H9 (cell line): ENCODE measurements at regions not wholly inside any gene's neighbourhood (a gene's known extent, or its start where the extent isn't known, plus 50 kb on each side); places are given as distances from the start of the nearest gene placed in this dataset.

Source experiments
- DNase-seq: peaks from one replicate; pipeline ENCODE4 v3.0.0-alpha.2; 2017
- H2AFZ ChIP-seq: one replicate; pipeline ENCODE4 v1.6.1; 2013; ENCODE audit warnings: mild to moderate bottlenecking, low read length, control low read depth, moderate library complexity
- H2AK5ac ChIP-seq: 2 replicates; pipeline ENCODE4 v1.6.1; 2013; ENCODE audit warnings: low read length, control low read depth, mixed read lengths; ENCODE audit not compliant: insufficient read length
- H2BK120ac ChIP-seq: one replicate; pipeline ENCODE4 v1.6.1; 2013; ENCODE audit warnings: low read depth, mild to moderate bottlenecking, low read length, control low read depth, inconsistent platforms; ENCODE audit not compliant: poor library complexity, severe bottlenecking
- H2BK12ac ChIP-seq: 2 replicates; pipeline ENCODE4 v1.6.1; 2013; ENCODE audit warnings: low read length, control low read depth, mixed read lengths, low read depth; ENCODE audit not compliant: insufficient read length
- H2BK15ac ChIP-seq: 2 replicates; pipeline ENCODE4 v1.6.1; 2013; ENCODE audit warnings: low read depth, low read length, control low read depth
- H2BK20ac ChIP-seq: one replicate; pipeline ENCODE4 v1.6.1; 2013; ENCODE audit warnings: low read depth, mild to moderate bottlenecking, low read length, control low read depth, inconsistent platforms; ENCODE audit not compliant: poor library complexity, severe bottlenecking
- H2BK5ac ChIP-seq: 2 replicates; pipeline ENCODE4 v1.6.1; 2013; ENCODE audit warnings: low read length, control low read depth, mixed read lengths; ENCODE audit not compliant: insufficient read length
- H3K14ac ChIP-seq: 2 replicates; pipeline ENCODE4 v1.6.1; 2013; ENCODE audit warnings: low read length, control low read depth; ENCODE audit not compliant: insufficient read depth
- H3K18ac ChIP-seq: 2 replicates; pipeline ENCODE4 v1.6.1; 2013; ENCODE audit warnings: low read depth, mild to moderate bottlenecking, mixed read lengths, low read length, control low read depth; ENCODE audit not compliant: insufficient read length
- H3K23ac ChIP-seq: 2 replicates; pipeline ENCODE4 v1.6.1; 2013; ENCODE audit warnings: low read length, control low read depth, mixed read lengths, low read depth; ENCODE audit not compliant: insufficient read length
- H3K23me2 ChIP-seq: 2 replicates; pipeline ENCODE4 v1.6.1; 2013; ENCODE audit warnings: low read depth, mild to moderate bottlenecking, mixed read lengths, low read length, control low read depth; ENCODE audit not compliant: insufficient read length, poor library complexity, severe bottlenecking
- H3K27ac ChIP-seq: 2 replicates; pipeline ENCODE4 v1.5.1; 2013; ENCODE audit warnings: low read length, control low read depth, mixed read lengths, low read depth; ENCODE audit not compliant: insufficient read length
- H3K27me3 ChIP-seq: 2 replicates; pipeline ENCODE4 v1.6.1; 2013; ENCODE audit warnings: low read length, control low read depth, inconsistent platforms; ENCODE audit not compliant: insufficient read depth
- H3K4ac ChIP-seq: 2 replicates; pipeline ENCODE4 v1.6.1; 2013; ENCODE audit warnings: low read depth, mild to moderate bottlenecking, control low read depth, inconsistent platforms, low read length, moderate library complexity
- H3K4me1 ChIP-seq: 2 replicates; pipeline ENCODE4 v1.6.1; 2013; ENCODE audit warnings: low read length, control low read depth, inconsistent platforms; ENCODE audit not compliant: insufficient read depth
- H3K4me2 ChIP-seq: 2 replicates; pipeline ENCODE4 v1.6.1; 2013; ENCODE audit warnings: low read length, control low read depth, mixed read lengths; ENCODE audit not compliant: insufficient read length, insufficient read depth
- H3K56ac ChIP-seq: 2 replicates; pipeline ENCODE4 v1.6.1; 2013; ENCODE audit warnings: low read depth, mild to moderate bottlenecking, mixed read lengths, low read length, control low read depth; ENCODE audit not compliant: insufficient read length
- H3K79me1 ChIP-seq: 2 replicates; pipeline ENCODE4 v1.6.1; 2013; ENCODE audit warnings: low read depth, mild to moderate bottlenecking, moderate library complexity, low read length, control low read depth, inconsistent platforms; ENCODE audit not compliant: insufficient read depth, poor library complexity, severe bottlenecking
- H3K79me2 ChIP-seq: 2 replicates; pipeline ENCODE4 v1.6.1; 2013; ENCODE audit warnings: low read length, control low read depth, inconsistent platforms; ENCODE audit not compliant: insufficient read depth
- H3K9ac ChIP-seq: 2 replicates; pipeline ENCODE4 v1.6.1; 2013; ENCODE audit warnings: low read length, control low read depth, mixed read lengths; ENCODE audit not compliant: insufficient read length; ENCODE audit errors: extremely low read depth
- H3K9me3 ChIP-seq: one replicate; pipeline ENCODE4 v1.6.1; 2013; ENCODE audit warnings: low read depth, low read length, inconsistent platforms; ENCODE audit not compliant: control insufficient read depth
- H3T11ph ChIP-seq: one replicate; pipeline ENCODE4 v1.6.1; 2013; ENCODE audit warnings: mild to moderate bottlenecking, low read length, control low read depth, inconsistent platforms
- H4K20me1 ChIP-seq: one replicate; pipeline ENCODE4 v1.6.1; 2013; ENCODE audit not compliant: control insufficient read depth, insufficient read length, insufficient read depth
- H4K5ac ChIP-seq: 2 replicates; pipeline ENCODE4 v1.6.1; 2013; ENCODE audit warnings: low read depth, mild to moderate bottlenecking, mixed read lengths, low read length, control low read depth; ENCODE audit not compliant: insufficient read length
- H4K8ac ChIP-seq: replicated peaks from 2 replicates; pipeline ENCODE4 v1.6.1; 2013; ENCODE audit warnings: low read length, control low read depth, mixed read lengths, low read depth; ENCODE audit not compliant: insufficient read length
- H4K91ac ChIP-seq: 2 replicates; pipeline ENCODE4 v1.6.1; 2013; ENCODE audit warnings: low read depth, mild to moderate bottlenecking, moderate library complexity, mixed read lengths, low read length, control low read depth; ENCODE audit not compliant: insufficient read length
- H3K27ac Mint-ChIP-seq, 3 experiments: 2 replicates in 2 of 3; 3 replicates in 1 of 3; pipeline ENCODE4 v1.8.0; 2020 to 2021; ENCODE audit warnings: mixed read lengths in 3 of 3, mild to moderate bottlenecking in 1 of 3, moderate library complexity in 1 of 3
- H3K27me3 Mint-ChIP-seq: 2 replicates; pipeline ENCODE4 v1.8.0; 2021; ENCODE audit warnings: low read depth, mild to moderate bottlenecking, moderate library complexity, mixed read lengths
- H3K36me3 Mint-ChIP-seq, 3 experiments: 2 replicates in 2 of 3; 3 replicates in 1 of 3; pipeline ENCODE4 v1.8.0; 2020 to 2021; ENCODE audit warnings: low read depth in 3 of 3, mixed read lengths in 3 of 3; ENCODE audit not compliant: insufficient read depth in 1 of 3
- H3K4me1 Mint-ChIP-seq, 2 experiments: 2 replicates each; pipeline ENCODE4 v1.8.0; 2020; ENCODE audit warnings: mixed read lengths in 2 of 2
- H3K4me3 Mint-ChIP-seq, 2 experiments: 2 replicates in 1 of 2; 3 replicates in 1 of 2; pipeline ENCODE4 v1.8.0; 2020 to 2021; ENCODE audit warnings: mild to moderate bottlenecking in 2 of 2, mixed read lengths in 2 of 2, moderate library complexity in 1 of 2
- H3K9me3 Mint-ChIP-seq, 2 experiments: 2 replicates in 1 of 2; 3 replicates in 1 of 2; pipeline ENCODE4 v1.8.0; 2020; ENCODE audit warnings: mild to moderate bottlenecking in 2 of 2, mixed read lengths in 2 of 2, moderate library complexity in 1 of 2
- TF ChIP-seq, protein P1 (sequence below): fragments of 200-600 bp; sonication (generic); conservative IDR thresholded peaks from 3 replicates; pipeline ENCODE4 v1.8.0; 2021; ENCODE audit warnings: antibody characterized with exemption, mild to moderate bottlenecking

DNA sequence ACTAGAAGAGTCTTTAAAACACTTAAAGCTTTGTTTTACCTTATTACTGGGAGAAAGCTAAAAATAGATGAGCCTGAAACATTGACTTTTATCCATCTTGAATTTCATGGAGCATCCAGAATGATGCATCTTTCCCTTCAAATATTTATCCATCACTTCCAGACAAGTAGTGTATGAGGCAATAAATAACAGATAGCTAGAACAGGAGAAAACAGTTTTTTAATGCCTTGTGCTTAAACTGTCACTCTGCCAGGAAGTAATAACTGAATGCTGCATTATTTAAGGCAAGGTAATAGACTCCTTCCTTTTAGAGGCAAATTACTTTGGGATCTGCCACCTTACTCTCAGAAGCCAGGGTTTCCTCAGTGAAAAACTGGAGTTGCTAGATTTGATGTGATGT is 225.8 kb upstream of the NAALADL2 start:
- Histone ChIP-seq H3T11ph (no peak overlapping the region), H3K79me1 (no peaks in the 10 kb centered on the region), H3K4me2 (no peak overlapping the region), H2BK5ac (no peak overlapping the region), H3K18ac (no peak overlapping the region), H3K23ac (no peak overlapping the region), H4K91ac (no peak overlapping the region), H2BK15ac (no peak overlapping the region), H3K4me1 (no peaks in the 10 kb centered on the region), H3K9ac (no peak overlapping the region), H3K14ac (no peak overlapping the region), H2BK120ac (no peak overlapping the region), H2BK12ac (no peak overlapping the region), H3K23me2 (no peaks in the 10 kb centered on the region), H3K4ac (no peak overlapping the region), H4K8ac (no peak overlapping the region), H2AK5ac (no peak overlapping the region), H2BK20ac (no peak overlapping the region), H2AFZ (no peak overlapping the region), H4K20me1 (no peaks in the 10 kb centered on the region), H3K79me2 (no peaks in the 10 kb centered on the region), H3K9me3 (no peaks in the 10 kb centered on the region), H4K5ac (no peak overlapping the region), H3K56ac (no peak overlapping the region), H3K27ac (no peak overlapping the region), H3K27me3 (no peaks in the 10 kb centered on the region)
- Mint-ChIP-seq H3K4me1 (no peaks in the 10 kb centered on the region), H3K36me3 (no peaks in the 10 kb centered on the region), H3K27me3 (no peaks in the 10 kb centered on the region), H3K27ac (no peak overlapping the region), H3K9me3 (no peaks in the 10 kb centered on the region), H3K4me3 (no peak overlapping the region)
- TF ChIP-seq, protein P1, sequence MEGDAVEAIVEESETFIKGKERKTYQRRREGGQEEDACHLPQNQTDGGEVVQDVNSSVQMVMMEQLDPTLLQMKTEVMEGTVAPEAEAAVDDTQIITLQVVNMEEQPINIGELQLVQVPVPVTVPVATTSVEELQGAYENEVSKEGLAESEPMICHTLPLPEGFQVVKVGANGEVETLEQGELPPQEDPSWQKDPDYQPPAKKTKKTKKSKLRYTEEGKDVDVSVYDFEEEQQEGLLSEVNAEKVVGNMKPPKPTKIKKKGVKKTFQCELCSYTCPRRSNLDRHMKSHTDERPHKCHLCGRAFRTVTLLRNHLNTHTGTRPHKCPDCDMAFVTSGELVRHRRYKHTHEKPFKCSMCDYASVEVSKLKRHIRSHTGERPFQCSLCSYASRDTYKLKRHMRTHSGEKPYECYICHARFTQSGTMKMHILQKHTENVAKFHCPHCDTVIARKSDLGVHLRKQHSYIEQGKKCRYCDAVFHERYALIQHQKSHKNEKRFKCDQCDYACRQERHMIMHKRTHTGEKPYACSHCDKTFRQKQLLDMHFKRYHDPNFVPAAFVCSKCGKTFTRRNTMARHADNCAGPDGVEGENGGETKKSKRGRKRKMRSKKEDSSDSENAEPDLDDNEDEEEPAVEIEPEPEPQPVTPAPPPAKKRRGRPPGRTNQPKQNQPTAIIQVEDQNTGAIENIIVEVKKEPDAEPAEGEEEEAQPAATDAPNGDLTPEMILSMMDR: no peak
- no peak for DNase-seq
